ENCODE measurements at regions not wholly inside any gene's neighbourhood (a gene's known extent, or its start where the extent isn't known, plus 50 kb on each side); places are given as distances from the start of the nearest gene placed in this dataset.

- FAIRE-seq = no peak
- TF ChIP-seq TAF1 (IDR thresholded peaks at IDR 0.05; ENCODE audit: low read depth, low read length) = no peak
- no peak for TF ChIP-seq POLR2A (IDR thresholded peaks at IDR 0.05; ENCODE audit: low read depth, low read length)
- no peak for TF ChIP-seq PAX5 (IDR thresholded peaks at IDR 0.05; ENCODE audit: insufficient read depth, low read length, severe bottlenecking)
- no peak for TF ChIP-seq POU2F2 (IDR thresholded peaks at IDR 0.05; ENCODE audit: low read depth, low read length)
- no peak for TF ChIP-seq SPI1 (IDR thresholded peaks at IDR 0.05; ENCODE audit: low read depth, low read length)
- no peak for TF ChIP-seq POLR2AphosphoS5 (IDR thresholded peaks at IDR 0.05; ENCODE audit: low read depth, low read length)
- no peak for DNase-seq (ENCODE audit: insufficient read length, low spot score)
These were observed 161.5 kb downstream of the NRIP1 start for GRCh38 chr21:14903172-14903865.

GRCh38 chr21:14901482-14901958, 163.3 kb downstream of the NRIP1 start:
- TF ChIP-seq PAX5 (IDR thresholded peaks at IDR 0.05; ENCODE audit: insufficient read depth, low read length, severe bottlenecking) (no peak), SPI1 (IDR thresholded peaks at IDR 0.05; ENCODE audit: low read depth, low read length) (peak; percentile 80), POLR2A (IDR thresholded peaks at IDR 0.05; ENCODE audit: low read depth, low read length) (no peak), POLR2AphosphoS5 (IDR thresholded peaks at IDR 0.05; ENCODE audit: low read depth, low read length) (no peak), TAF1 (IDR thresholded peaks at IDR 0.05; ENCODE audit: low read depth, low read length) (no peak)
- no peak for FAIRE-seq
- DNase-seq (ENCODE audit: insufficient read length, low spot score) = no peak

- no peak for FAIRE-seq
- TF ChIP-seq TAF1 (IDR thresholded peaks at IDR 0.05; ENCODE audit: low read depth, low read length) (no peak), POLR2AphosphoS5 (IDR thresholded peaks at IDR 0.05; ENCODE audit: low read depth, low read length) (no peak), SPI1 (IDR thresholded peaks at IDR 0.05; ENCODE audit: low read depth, low read length) (no peak), PAX5 (IDR thresholded peaks at IDR 0.05; ENCODE audit: insufficient read depth, low read length, severe bottlenecking) (no peak), POLR2A (IDR thresholded peaks at IDR 0.05; ENCODE audit: low read depth, low read length) (no peak), POU2F2 (IDR thresholded peaks at IDR 0.05; ENCODE audit: low read depth, low read length) (no peak)
These were observed 164.2 kb downstream of the NRIP1 start for GRCh38 chr21:14900611-14901010.

GRCh38 chr21:14900058-14900457, 164.7 kb downstream of the NRIP1 start:
- DNase-seq (ENCODE audit: insufficient read length, low spot score) (no peak), FAIRE-seq (no peak)
- TF ChIP-seq POLR2A (IDR thresholded peaks at IDR 0.05; ENCODE audit: low read depth, low read length) = no peak
- TF ChIP-seq POU2F2 (IDR thresholded peaks at IDR 0.05; ENCODE audit: low read depth, low read length) = no peak
- no peak for TF ChIP-seq POLR2AphosphoS5 (IDR thresholded peaks at IDR 0.05; ENCODE audit: low read depth, low read length)
- TF ChIP-seq TAF1 (IDR thresholded peaks at IDR 0.05; ENCODE audit: low read depth, low read length) = no peak
- TF ChIP-seq PAX5 (IDR thresholded peaks at IDR 0.05; ENCODE audit: insufficient read depth, low read length, severe bottlenecking) = no peak
- TF ChIP-seq SPI1 (IDR thresholded peaks at IDR 0.05; ENCODE audit: low read depth, low read length) = no peak

More at GRCh38 chr21:14900611-14901010, 164.2 kb downstream of the NRIP1 start:
- DNase-seq (ENCODE audit: insufficient read length, low spot score) = no peak

GRCh38 chr21:14895792-14896191, 169.0 kb downstream of the NRIP1 start:
- TF ChIP-seq POLR2AphosphoS5 (IDR thresholded peaks at IDR 0.05; ENCODE audit: low read depth, low read length) (no peak), SPI1 (IDR thresholded peaks at IDR 0.05; ENCODE audit: low read depth, low read length) (no peak), TAF1 (IDR thresholded peaks at IDR 0.05; ENCODE audit: low read depth, low read length) (no peak), PAX5 (IDR thresholded peaks at IDR 0.05; ENCODE audit: insufficient read depth, low read length, severe bottlenecking) (no peak), POU2F2 (IDR thresholded peaks at IDR 0.05; ENCODE audit: low read depth, low read length) (no peak), POLR2A (IDR thresholded peaks at IDR 0.05; ENCODE audit: low read depth, low read length) (no peak)
- DNase-seq (ENCODE audit: insufficient read length, low spot score) (no peak), FAIRE-seq (no peak)

- FAIRE-seq = no peak
- no peak for DNase-seq (ENCODE audit: insufficient read length, low spot score)
- TF ChIP-seq SPI1 (IDR thresholded peaks at IDR 0.05; ENCODE audit: low read depth, low read length) (no peak), POLR2A (IDR thresholded peaks at IDR 0.05; ENCODE audit: low read depth, low read length) (no peak), TAF1 (IDR thresholded peaks at IDR 0.05; ENCODE audit: low read depth, low read length) (no peak), POLR2AphosphoS5 (IDR thresholded peaks at IDR 0.05; ENCODE audit: low read depth, low read length) (no peak), PAX5 (IDR thresholded peaks at IDR 0.05; ENCODE audit: insufficient read depth, low read length, severe bottlenecking) (no peak), POU2F2 (IDR thresholded peaks at IDR 0.05; ENCODE audit: low read depth, low read length) (no peak)
These were observed 174.7 kb downstream of the NRIP1 start for GRCh38 chr21:14890141-14890540.

GRCh38 chr21:14889080-14889810, 175.6 kb downstream of the NRIP1 start:
- no peak for FAIRE-seq
- no peak for TF ChIP-seq TAF1 (IDR thresholded peaks at IDR 0.05; ENCODE audit: low read depth, low read length)
- DNase-seq (ENCODE audit: insufficient read length, low spot score) = no peak

GRCh38 chr21:14888202-14888601, 176.6 kb downstream of the NRIP1 start:
- no peak for TF ChIP-seq POLR2A (IDR thresholded peaks at IDR 0.05; ENCODE audit: low read depth, low read length)
- TF ChIP-seq POLR2AphosphoS5 (IDR thresholded peaks at IDR 0.05; ENCODE audit: low read depth, low read length) = no peak
- TF ChIP-seq POU2F2 (IDR thresholded peaks at IDR 0.05; ENCODE audit: low read depth, low read length) = no peak
- TF ChIP-seq SPI1 (IDR thresholded peaks at IDR 0.05; ENCODE audit: low read depth, low read length) = no peak
- no peak for TF ChIP-seq PAX5 (IDR thresholded peaks at IDR 0.05; ENCODE audit: insufficient read depth, low read length, severe bottlenecking)
- no peak for TF ChIP-seq TAF1 (IDR thresholded peaks at IDR 0.05; ENCODE audit: low read depth, low read length)
- FAIRE-seq (no peak), DNase-seq (ENCODE audit: insufficient read length, low spot score) (no peak)

- DNase-seq (ENCODE audit: insufficient read length, low spot score) (no peak), FAIRE-seq (no peak)
- TF ChIP-seq POU2F2 (IDR thresholded peaks at IDR 0.05; ENCODE audit: low read depth, low read length) = no peak
- no peak for TF ChIP-seq POLR2A (IDR thresholded peaks at IDR 0.05; ENCODE audit: low read depth, low read length)
- no peak for TF ChIP-seq SPI1 (IDR thresholded peaks at IDR 0.05; ENCODE audit: low read depth, low read length)
- no peak for TF ChIP-seq TAF1 (IDR thresholded peaks at IDR 0.05; ENCODE audit: low read depth, low read length)
- no peak for TF ChIP-seq POLR2AphosphoS5 (IDR thresholded peaks at IDR 0.05; ENCODE audit: low read depth, low read length)
- no peak for TF ChIP-seq PAX5 (IDR thresholded peaks at IDR 0.05; ENCODE audit: insufficient read depth, low read length, severe bottlenecking)
These were observed 178.8 kb downstream of the NRIP1 start for GRCh38 chr21:14886001-14886400.

Data from GM12891 (cell line).